Activated naive CD8-positive, alpha-beta T cell treated with anti-CD3 and anti-CD28 coated beads for 36 hours (primary cell): ENCODE measurements at regions not wholly inside any gene's neighbourhood (a gene's known extent, or its start where the extent isn't known, plus 50 kb on each side); places are given as distances from the start of the nearest gene placed in this dataset.
"Not testable (repeated sequence)": the region's sequence is repeated elsewhere in the genome, so short reads cannot be mapped to it uniquely, and the experiment has no call there.

Experiments used
- DNase-seq: peaks from one replicate; pipeline ENCODE4 v3.0.0; 2021
- H3K27ac Mint-ChIP-seq: one replicate; pipeline ENCODE4 v1.8.0; 2022; ENCODE audit warnings: mild to moderate bottlenecking, moderate library complexity, mixed read lengths
- H3K27me3 Mint-ChIP-seq: one replicate; pipeline ENCODE4 v1.8.0; 2022; ENCODE audit warnings: mild to moderate bottlenecking, mixed read lengths
- H3K36me3 Mint-ChIP-seq: one replicate; pipeline ENCODE4 v1.8.0; 2021; ENCODE audit warnings: mild to moderate bottlenecking, mixed read lengths
- H3K4me1 Mint-ChIP-seq: one replicate; pipeline ENCODE4 v1.8.0; 2021; ENCODE audit warnings: mixed read lengths
- H3K4me3 Mint-ChIP-seq: one replicate; pipeline ENCODE4 v1.8.0; 2022; ENCODE audit warnings: mild to moderate bottlenecking, moderate library complexity, mixed read lengths
- H3K9me3 Mint-ChIP-seq: one replicate; pipeline ENCODE4 v1.8.0; 2022; ENCODE audit warnings: mixed read lengths

DNA sequence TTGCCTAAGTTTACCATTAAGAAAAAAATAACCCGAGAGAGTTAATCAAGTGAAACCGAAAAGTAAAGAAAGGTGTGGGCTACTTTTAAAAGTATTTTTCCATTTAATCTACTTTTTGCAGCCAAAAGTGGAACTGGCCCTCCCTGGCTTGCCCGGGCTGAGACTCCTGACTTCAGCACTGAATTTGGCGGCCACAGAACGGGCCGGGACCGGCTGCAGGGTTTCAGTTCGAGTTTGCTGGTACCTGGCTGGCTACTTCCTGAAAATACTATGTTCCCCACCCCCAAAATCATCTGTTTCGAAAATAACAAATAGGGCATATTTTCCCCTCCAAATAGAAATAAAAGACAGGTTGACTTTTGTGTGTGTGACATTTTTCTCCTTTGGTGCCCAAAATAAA lies 173.4 kb upstream of the EXOC2 start:
- Mint-ChIP-seq H3K27me3 (peaks cover 48% of the 10 kb centered on the region), H3K9me3 (no peaks in the 10 kb centered on the region), H3K4me1 (no peaks in the 10 kb centered on the region), H3K27ac (no peak overlapping the region), H3K4me3 (no peak overlapping the region), H3K36me3 (no peaks in the 10 kb centered on the region)
- DNase-seq, result no peak

DNA sequence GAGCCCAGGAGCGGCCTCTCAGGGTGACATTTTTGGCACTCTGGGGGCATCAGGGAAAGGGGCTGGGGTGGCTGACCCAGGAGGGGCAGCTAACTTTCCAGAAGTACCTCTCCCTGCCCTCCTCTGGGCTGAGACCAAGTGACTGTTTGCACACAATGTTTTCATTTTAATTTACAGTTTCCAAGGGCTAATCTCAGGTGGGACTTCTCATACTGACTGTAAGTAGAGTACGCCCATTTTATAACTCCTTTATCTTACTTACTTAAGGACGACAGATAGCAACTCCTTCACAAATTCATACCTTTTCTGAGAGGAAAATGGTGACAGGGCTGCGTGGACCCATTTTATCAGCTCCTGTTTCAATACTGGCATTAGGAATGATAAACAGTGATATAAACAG lies 172.9 kb upstream of the EXOC2 start:
- no peak for DNase-seq
- peaks cover 48% of the 10 kb centered on the region for H3K27me3 Mint-ChIP-seq
- H3K36me3 Mint-ChIP-seq, result no peaks in the 10 kb centered on the region
- H3K4me1 Mint-ChIP-seq, result no peaks in the 10 kb centered on the region
- H3K4me3 Mint-ChIP-seq, result no peak overlapping the region
- H3K9me3 Mint-ChIP-seq, result no peaks in the 10 kb centered on the region
- no peak overlapping the region for H3K27ac Mint-ChIP-seq

DNA sequence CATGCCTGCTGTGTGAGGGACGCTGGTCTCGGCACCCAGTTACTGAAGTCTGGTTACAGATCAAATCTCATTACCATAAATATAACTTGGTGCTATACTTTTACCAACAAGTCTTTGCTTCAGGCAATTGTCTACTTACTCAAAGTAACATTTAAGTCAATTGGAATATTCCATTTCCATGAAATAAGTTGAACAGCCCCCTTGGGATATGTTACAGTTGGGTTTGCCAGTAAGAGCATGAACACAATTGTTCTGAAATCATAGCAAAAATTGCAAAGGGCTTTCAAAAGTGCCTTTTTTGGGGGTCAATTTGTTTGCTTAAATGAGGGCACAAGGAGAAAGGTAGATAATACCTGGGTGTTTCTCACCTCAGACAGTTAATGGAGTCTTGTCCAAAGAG lies 170.9 kb upstream of the EXOC2 start:
- H3K9me3 Mint-ChIP-seq, result no peaks in the 10 kb centered on the region
- H3K27ac Mint-ChIP-seq, result no peak overlapping the region
- no peak for DNase-seq
- no peaks in the 10 kb centered on the region for H3K4me1 Mint-ChIP-seq
- H3K4me3 Mint-ChIP-seq, result no peak overlapping the region
- no peaks in the 10 kb centered on the region for H3K36me3 Mint-ChIP-seq
- H3K27me3 Mint-ChIP-seq, result peaks cover 49% of the 10 kb centered on the region

DNA sequence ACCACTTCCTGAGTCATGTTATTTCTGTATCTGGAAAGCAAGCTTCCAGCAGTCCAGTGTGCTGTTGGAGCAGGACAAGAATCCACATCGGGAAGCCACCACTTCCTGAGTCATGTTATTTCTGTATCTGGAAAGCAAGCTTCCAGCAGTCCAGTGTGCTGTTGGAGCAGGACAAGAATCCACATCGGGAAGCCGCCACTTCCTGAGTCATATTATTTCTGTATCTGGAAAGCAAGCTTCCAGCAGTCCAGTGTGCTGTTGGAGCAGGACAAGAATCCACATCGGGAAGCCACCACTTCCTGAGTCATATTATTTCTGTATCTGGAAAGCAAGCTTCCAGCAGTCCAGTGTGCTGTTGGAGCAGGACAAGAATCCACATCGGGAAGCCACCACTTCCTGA lies 170.2 kb upstream of the EXOC2 start:
- H3K9me3 Mint-ChIP-seq, H3K4me1 Mint-ChIP-seq, H3K36me3 Mint-ChIP-seq, H3K27ac Mint-ChIP-seq, DNase-seq, H3K4me3 Mint-ChIP-seq: not testable (repeated sequence)
- H3K27me3 Mint-ChIP-seq, result peaks cover 52% of the 10 kb centered on the region

DNA sequence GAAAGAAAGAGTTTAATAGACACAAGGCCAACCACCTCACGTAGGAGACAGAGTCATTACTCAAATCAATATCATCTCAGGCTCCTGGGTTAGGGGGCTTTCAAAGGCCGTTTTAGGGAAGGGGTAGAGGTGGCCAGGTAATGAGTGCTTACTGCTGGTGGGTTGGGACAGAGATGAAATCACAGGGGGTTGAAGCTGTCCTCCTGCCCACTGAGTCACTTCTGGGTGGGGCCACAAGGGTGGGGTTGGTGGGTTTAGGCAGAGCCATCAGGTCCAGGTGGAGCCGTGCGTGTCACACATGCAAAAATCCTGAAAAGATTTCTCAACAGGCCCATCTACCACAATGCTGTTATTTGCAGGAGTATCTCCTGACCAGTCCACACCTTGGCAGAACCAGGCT lies 167.0 kb upstream of the EXOC2 start:
- H3K36me3 Mint-ChIP-seq, result no peaks in the 10 kb centered on the region
- H3K27ac Mint-ChIP-seq, result no peak overlapping the region
- DNase-seq, result no peak
- no peaks in the 10 kb centered on the region for H3K4me1 Mint-ChIP-seq
- H3K9me3 Mint-ChIP-seq, result no peaks in the 10 kb centered on the region
- no peak overlapping the region for H3K4me3 Mint-ChIP-seq
- H3K27me3 Mint-ChIP-seq, result peaks cover 36% of the 10 kb centered on the region

DNA sequence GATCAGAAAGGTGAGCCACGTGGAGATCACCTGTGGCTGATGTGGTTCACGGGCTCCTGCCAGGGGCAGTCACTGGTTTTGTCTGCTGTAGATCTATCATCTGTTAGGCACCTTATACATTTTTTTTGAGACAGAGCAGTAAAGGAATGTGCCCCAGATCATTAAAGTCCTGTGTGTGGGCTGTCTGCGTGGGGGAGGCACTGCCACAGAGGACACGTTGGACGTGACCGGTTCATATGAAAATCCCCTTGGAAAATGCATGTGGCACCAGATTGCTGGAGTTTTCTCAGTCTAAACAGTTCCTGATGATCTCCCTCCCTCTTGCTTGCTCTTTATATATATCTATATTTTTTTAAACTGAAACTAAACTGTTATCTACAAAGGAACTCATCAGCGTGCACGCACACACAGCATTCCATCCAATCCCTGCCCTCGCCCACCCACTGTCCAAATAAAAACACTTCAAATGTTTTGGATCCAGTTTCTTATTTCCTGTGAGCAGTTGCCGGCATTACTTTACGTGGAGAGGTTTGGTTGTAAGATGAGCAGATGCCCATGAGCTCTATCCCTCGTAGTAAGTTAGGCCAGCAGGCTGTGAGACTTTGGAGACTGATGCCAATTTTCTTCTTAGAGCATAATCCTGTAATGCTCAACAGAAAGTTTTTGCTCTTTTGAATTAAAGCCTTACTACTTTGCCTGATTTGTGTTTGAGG lies 161.6 kb upstream of the EXOC2 start:
- Mint-ChIP-seq H3K4me3 (no peak overlapping the region), H3K27me3 (peaks cover 10% of the 10 kb centered on the region), H3K36me3 (no peaks in the 10 kb centered on the region), H3K27ac (no peak overlapping the region), H3K4me1 (no peaks in the 10 kb centered on the region), H3K9me3 (no peaks in the 10 kb centered on the region)
- DNase-seq, result no peak

DNA sequence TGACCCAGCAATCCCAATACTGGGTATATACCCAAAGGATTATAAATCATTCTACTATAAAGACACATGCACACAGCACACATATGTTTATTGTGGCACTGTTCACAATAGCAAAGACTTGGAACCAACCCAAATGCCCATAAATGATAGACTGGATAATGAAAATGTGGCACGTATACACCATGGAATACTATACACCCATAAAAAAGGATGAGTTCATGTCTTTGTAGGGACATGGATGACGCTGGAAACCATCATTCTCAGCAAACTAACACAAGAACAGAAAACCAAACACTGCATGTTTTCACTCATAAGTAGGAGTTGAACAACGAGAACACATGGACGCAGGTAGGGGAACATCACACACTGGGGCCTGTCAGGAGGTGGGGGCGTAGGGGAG lies 159.3 kb upstream of the EXOC2 start:
- not testable (repeated sequence) for H3K36me3 Mint-ChIP-seq, H3K4me3 Mint-ChIP-seq, DNase-seq, H3K4me1 Mint-ChIP-seq, H3K27ac Mint-ChIP-seq, H3K9me3 Mint-ChIP-seq
- peaks cover 12% of the 10 kb centered on the region for H3K27me3 Mint-ChIP-seq

DNA sequence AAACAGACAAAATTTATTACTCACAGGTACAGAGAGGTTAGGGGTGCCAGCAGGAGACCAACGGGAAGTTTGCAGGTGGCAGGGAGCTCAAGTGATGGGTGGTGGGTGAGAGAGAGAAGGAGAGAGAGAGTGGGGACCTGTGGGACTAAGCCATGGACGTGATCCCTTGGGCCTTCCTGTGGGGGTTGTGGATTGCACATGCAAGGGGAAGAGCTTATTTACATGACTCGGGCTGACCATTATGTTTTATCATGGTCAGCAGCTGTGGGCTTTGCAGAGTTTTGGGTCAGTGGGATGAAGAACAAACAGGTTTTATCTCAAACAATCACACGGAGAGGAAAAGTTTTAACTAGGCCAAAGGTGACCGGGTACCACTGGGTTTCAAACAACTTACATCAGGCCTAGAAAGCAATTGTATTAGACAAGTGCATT lies 156.2 kb upstream of the EXOC2 start:
- no peaks in the 10 kb centered on the region for H3K9me3 Mint-ChIP-seq
- peaks cover 18% of the 10 kb centered on the region for H3K27me3 Mint-ChIP-seq
- no peak overlapping the region for H3K4me3 Mint-ChIP-seq
- no peaks in the 10 kb centered on the region for H3K4me1 Mint-ChIP-seq
- no peak overlapping the region for H3K27ac Mint-ChIP-seq
- no peak for DNase-seq
- H3K36me3 Mint-ChIP-seq, result no peaks in the 10 kb centered on the region

DNA sequence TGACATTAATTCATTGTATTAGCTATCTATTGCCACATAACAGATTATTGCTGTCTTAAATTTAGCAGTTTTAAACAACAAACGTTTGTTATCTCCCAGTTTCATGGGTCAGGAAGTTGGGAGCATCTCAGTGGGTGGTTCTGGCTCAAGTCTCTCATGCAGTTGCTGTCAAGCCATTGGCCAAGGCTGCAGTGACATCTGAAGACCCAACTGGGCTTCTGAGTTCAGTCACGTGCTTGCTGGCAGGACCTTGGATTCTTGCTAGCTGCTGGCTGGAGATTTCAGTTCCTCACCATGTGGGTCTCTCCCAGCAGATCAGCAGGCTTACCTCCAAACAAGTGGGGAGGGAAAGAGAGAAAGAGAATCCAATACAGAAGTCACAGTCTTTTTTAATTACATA lies 152.6 kb upstream of the EXOC2 start:
- no peaks in the 10 kb centered on the region for H3K4me1 Mint-ChIP-seq
- peaks cover 36% of the 10 kb centered on the region for H3K27me3 Mint-ChIP-seq
- H3K9me3 Mint-ChIP-seq, result no peaks in the 10 kb centered on the region
- no peaks in the 10 kb centered on the region for H3K36me3 Mint-ChIP-seq
- H3K4me3 Mint-ChIP-seq, result no peak overlapping the region
- no peak overlapping the region for H3K27ac Mint-ChIP-seq
- no peak for DNase-seq

DNA sequence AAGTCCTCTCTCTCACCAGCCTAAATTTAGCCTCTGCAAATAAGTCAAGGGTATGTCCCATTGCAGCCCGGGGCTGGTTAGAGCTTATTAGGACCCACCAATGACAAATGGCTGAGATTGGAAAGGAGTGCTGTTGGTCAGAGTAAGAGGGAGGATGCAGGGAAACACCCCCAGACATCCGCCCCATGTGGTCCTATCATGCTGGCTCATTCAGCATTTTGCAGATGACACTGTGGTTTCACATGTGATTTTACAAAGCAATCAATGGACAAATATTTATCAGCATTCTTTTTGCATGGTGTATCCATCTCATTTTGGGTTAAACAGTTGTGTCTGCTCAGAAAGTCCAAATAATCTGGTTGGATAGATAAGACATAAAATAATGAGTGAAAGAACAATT lies 152.2 kb upstream of the EXOC2 start:
- Mint-ChIP-seq H3K27ac (no peak overlapping the region), H3K36me3 (no peaks in the 10 kb centered on the region), H3K4me1 (no peaks in the 10 kb centered on the region), H3K27me3 (peaks cover 36% of the 10 kb centered on the region), H3K4me3 (no peak overlapping the region), H3K9me3 (no peaks in the 10 kb centered on the region)
- DNase-seq, result no peak

DNA sequence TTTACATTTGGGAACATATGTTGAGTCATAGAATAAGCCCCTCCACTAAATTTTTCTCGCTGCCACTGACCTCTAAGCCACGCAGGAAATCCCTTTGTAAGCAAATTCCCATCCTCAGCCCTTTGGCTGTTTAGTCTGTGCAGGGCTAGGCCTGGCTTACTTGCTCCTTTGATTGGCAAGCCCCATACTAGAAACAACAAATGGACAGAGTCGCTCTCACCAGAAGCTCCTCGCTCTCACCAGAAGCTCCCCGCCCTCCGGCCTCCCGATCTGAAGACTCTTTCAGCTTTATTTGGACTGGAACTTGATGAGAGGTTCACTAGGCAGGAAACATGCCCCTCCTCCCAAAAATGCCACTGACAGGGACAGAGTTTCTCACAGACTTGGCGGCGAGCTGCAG lies 149.2 kb upstream of the EXOC2 start:
- Mint-ChIP-seq H3K9me3 (no peaks in the 10 kb centered on the region), H3K27me3 (peaks cover 32% of the 10 kb centered on the region), H3K27ac (no peak overlapping the region), H3K4me1 (no peaks in the 10 kb centered on the region), H3K4me3 (no peak overlapping the region), H3K36me3 (no peaks in the 10 kb centered on the region)
- DNase-seq, result no peak

DNA sequence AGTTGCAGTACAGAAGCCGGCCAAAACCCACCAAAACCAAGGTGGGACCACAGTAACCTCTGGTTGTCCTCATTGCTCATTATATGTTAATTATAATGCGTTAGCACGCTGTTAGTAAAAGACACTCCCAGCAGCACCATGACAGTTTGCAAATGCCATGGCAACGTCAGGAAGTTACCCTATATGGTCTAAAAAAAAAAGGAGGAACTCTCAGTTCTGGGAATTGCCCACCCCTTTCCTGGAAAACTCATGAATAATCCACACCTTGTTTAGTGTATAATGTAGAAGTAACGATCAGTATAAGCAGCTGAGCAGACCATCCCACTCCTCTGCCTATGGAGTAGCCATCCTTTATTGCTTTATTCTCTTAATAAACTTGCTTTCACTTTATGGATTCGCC lies 148.6 kb upstream of the EXOC2 start:
- Mint-ChIP-seq H3K4me3 (no peak overlapping the region), H3K27me3 (peaks cover 31% of the 10 kb centered on the region), H3K9me3 (no peaks in the 10 kb centered on the region), H3K4me1 (no peaks in the 10 kb centered on the region), H3K36me3 (no peaks in the 10 kb centered on the region), H3K27ac (no peak overlapping the region)
- no peak for DNase-seq

DNA sequence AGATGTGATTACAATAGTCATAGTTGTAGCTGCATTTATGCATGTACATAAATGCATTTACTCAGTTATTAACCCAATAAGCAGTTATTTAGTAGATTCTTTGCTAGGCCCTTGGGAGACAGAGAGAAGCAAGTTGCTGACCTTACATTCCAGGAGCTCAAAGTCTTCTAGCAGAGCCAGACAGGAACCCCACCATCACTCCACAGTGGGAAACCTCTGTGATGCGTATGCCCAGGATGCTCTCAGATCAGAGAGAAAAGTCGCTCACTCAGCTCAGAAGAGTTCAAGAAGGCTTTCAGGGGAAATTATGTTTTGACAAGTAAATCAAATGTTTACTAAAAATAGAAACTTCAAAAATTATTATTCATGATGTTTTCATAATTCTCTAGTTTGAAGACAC lies 146.3 kb upstream of the EXOC2 start:
- Mint-ChIP-seq H3K27ac (no peak overlapping the region), H3K27me3 (peaks cover 26% of the 10 kb centered on the region), H3K36me3 (no peaks in the 10 kb centered on the region), H3K9me3 (peaks cover 2% of the 10 kb centered on the region), H3K4me3 (no peak overlapping the region), H3K4me1 (peaks cover 9% of the 10 kb centered on the region)
- no peak for DNase-seq

DNA sequence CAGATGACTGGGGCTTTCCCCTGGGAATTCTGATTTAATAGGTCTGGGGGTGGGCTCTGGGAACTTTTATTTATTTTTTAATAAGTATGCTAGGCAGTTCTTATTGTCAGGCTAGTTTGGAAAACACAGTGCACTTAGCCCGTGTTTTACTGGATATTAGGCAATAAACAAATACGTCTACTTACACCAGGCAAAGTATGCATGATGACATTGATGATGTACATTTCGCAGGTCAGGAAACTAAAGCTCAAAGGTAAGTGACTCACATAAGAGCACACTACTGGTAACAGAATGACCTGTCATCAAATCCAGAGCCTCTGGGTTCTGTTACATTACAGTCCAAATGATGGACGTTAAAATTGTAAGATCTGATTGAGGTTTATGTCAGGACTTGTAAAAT lies 144.4 kb upstream of the EXOC2 start:
- Mint-ChIP-seq H3K4me3 (no peak overlapping the region), H3K27ac (no peak overlapping the region), H3K9me3 (peaks cover 6% of the 10 kb centered on the region), H3K36me3 (no peaks in the 10 kb centered on the region), H3K27me3 (peaks cover 21% of the 10 kb centered on the region), H3K4me1 (peaks cover 9% of the 10 kb centered on the region)
- no peak for DNase-seq

DNA sequence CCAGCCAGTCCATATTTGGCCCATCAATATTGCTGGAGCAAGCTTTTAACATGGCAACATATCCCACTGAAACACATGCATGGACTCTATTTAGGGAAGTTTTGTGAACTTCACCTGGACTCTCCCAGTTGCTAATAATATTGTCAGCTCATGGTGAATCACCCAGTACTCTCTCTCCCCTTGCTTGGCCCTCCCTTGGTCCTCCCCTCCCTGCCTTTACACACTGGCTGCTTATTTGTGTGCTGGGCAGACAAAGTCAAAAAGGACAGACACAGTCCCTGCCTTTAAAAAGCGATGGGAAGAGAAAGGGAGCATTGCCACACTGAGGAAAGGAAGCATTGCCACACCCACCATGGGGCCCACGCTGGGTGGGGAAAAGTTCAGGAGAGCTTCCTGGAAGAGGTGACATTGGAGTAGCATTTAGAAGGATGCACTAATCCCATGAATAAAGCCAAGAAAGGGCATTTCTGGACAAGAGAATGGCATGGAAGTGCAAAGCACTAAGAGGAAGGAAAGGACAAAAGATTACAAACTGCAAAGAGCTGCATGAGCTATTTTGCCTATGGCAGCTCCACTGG lies 143.4 kb upstream of the EXOC2 start:
- peaks cover 9% of the 10 kb centered on the region for H3K4me1 Mint-ChIP-seq
- no peak overlapping the region for H3K4me3 Mint-ChIP-seq
- H3K27me3 Mint-ChIP-seq, result peaks cover 16% of the 10 kb centered on the region
- H3K36me3 Mint-ChIP-seq, result no peaks in the 10 kb centered on the region
- DNase-seq, result no peak
- H3K9me3 Mint-ChIP-seq, result peaks cover 8% of the 10 kb centered on the region
- no peak overlapping the region for H3K27ac Mint-ChIP-seq

DNA sequence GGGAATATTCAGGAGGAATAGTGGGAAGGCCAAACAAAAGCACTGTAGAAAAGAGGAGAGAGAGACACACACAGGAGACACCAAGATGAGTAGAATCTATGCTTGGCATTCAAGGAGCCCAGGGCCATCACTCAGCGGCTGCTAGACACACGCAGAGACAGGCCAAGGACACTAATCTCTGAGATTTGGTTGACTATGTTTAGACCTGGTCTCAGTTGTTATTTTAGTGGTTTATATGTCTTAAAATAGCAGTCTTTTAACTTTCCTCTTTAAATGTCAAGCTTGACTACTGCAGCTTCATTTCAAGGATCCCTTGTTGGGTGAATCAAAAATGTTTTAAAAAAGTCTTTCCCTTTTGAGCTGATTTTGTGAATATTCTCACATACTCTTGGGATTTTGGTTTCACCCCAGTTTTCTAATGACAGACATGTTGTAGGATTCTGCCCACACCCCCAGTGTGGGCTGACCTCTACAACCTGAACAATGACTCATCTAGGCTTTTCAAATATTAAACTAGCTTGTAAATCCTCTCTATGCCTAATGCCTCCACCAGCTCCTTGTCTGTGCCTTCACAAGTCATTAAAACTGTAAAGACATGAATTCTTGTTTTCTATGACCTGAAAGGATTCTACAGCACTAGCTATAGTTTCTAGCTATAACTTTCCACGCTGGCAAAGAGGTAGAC lies 142.7 kb upstream of the EXOC2 start:
- Mint-ChIP-seq H3K27me3 (peaks cover 13% of the 10 kb centered on the region), H3K4me1 (peaks cover 9% of the 10 kb centered on the region), H3K9me3 (peaks cover 11% of the 10 kb centered on the region), H3K27ac (no peak overlapping the region), H3K36me3 (peaks cover under 1% of the 10 kb centered on the region), H3K4me3 (no peak overlapping the region)
- DNase-seq, result no peak
